ENCODE measurements at regions not wholly inside any gene's neighbourhood (a gene's known extent, or its start where the extent isn't known, plus 50 kb on each side); places are given as distances from the start of the nearest gene placed in this dataset.
"Not testable (repeated sequence)": the region's sequence is repeated elsewhere in the genome, so short reads cannot be mapped to it uniquely, and the experiment has no call there.

- Histone ChIP-seq H3K9me3 (ENCODE audit: low read length) (no peaks in the 10 kb centered on the region; the same call in 1 of the 2 replicates), H2AFZ (ENCODE audit: low read length) (no peak overlapping the region), H3K4me2 (ENCODE audit: low read depth, low read length, poor library complexity, severe bottlenecking) (no peak overlapping the region), H3K79me2 (ENCODE audit: low read length) (no peaks in the 10 kb centered on the region), H3K27me3 (ENCODE audit: low read length) (no peaks in the 10 kb centered on the region), H3K4me3 (ENCODE audit: low read length) (no peak overlapping the region), H3K27ac (ENCODE audit: low read length) (no peak overlapping the region), H4K20me1 (ENCODE audit: insufficient read depth, low read depth, low read length) (no peaks in the 10 kb centered on the region), H3K36me3 (ENCODE audit: insufficient read depth, low read length) (no peaks in the 10 kb centered on the region), H3K4me1 (ENCODE audit: low read length) (no peaks in the 10 kb centered on the region), H3K9ac (ENCODE audit: low read length) (no peak overlapping the region), H3K9me2 (replicated peaks; ENCODE audit: insufficient read depth, low read length) (no peaks in the 10 kb centered on the region; the same call in 1 of the 2 replicates)
- no peak for DNase-seq
These were observed 302.4 kb upstream of the TMTC4 start for GRCh38 chr13:100976993-100977392.

GRCh38 chr13:100975666-100976065 is 301.1 kb upstream of the TMTC4 start:
- H3K4me1 ChIP-seq (ENCODE audit: low read length); H2AFZ ChIP-seq (ENCODE audit: low read length); H3K9me2 ChIP-seq (replicated peaks; ENCODE audit: insufficient read depth, low read length); H3K27me3 ChIP-seq (ENCODE audit: low read length); H3K27ac ChIP-seq (ENCODE audit: low read length); H3K36me3 ChIP-seq (ENCODE audit: insufficient read depth, low read length); H3K9ac ChIP-seq (ENCODE audit: low read length); H4K20me1 ChIP-seq (ENCODE audit: insufficient read depth, low read depth, low read length); H3K79me2 ChIP-seq (ENCODE audit: low read length); DNase-seq; H3K4me3 ChIP-seq (ENCODE audit: low read length); H3K9me3 ChIP-seq (ENCODE audit: low read length); H3K4me2 ChIP-seq (ENCODE audit: low read depth, low read length, poor library complexity, severe bottlenecking): not testable (repeated sequence)

DNA sequence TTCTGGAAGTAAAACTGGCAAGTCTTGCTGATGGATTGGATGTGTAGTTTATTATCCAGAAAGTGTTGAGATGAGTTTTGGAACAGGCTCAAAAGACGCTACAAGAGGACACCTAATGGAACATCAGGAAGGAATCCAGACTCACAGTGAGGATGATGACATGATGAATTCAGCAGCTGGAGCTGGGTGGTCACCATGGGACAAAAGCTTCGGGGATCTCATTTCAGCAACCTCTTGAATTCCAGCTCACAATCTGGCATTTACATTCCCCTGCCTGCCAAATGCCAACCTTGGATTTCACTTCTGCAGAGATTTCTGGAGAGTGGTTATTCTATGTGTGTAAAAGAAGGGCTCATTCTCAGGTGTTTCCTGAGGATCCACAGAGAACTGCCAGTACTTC is 288.0 kb upstream of the TMTC4 start:
- Histone ChIP-seq H3K9me3 (ENCODE audit: low read length) (no peaks in the 10 kb centered on the region), H3K4me2 (ENCODE audit: low read depth, low read length, poor library complexity, severe bottlenecking) (no peak overlapping the region), H4K20me1 (ENCODE audit: insufficient read depth, low read depth, low read length) (no peaks in the 10 kb centered on the region), H3K4me3 (ENCODE audit: low read length) (no peak overlapping the region), H3K36me3 (ENCODE audit: insufficient read depth, low read length) (no peaks in the 10 kb centered on the region), H3K27me3 (ENCODE audit: low read length) (no peaks in the 10 kb centered on the region), H2AFZ (ENCODE audit: low read length) (no peak overlapping the region), H3K4me1 (ENCODE audit: low read length) (no peaks in the 10 kb centered on the region), H3K79me2 (ENCODE audit: low read length) (no peaks in the 10 kb centered on the region), H3K9me2 (replicated peaks; ENCODE audit: insufficient read depth, low read length) (no peaks in the 10 kb centered on the region), H3K27ac (ENCODE audit: low read length) (no peak overlapping the region), H3K9ac (ENCODE audit: low read length) (no peak overlapping the region)
- DNase-seq = no peak

- H4K20me1 ChIP-seq (ENCODE audit: insufficient read depth, low read depth, low read length) = no peaks in the 10 kb centered on the region
These were observed 286.6 kb upstream of the TMTC4 start for GRCh38 chr13:100961186-100961585.

GRCh38 chr13:100958831-100959230 is 284.2 kb upstream of the TMTC4 start:
- no peak overlapping the region for H2AFZ ChIP-seq (ENCODE audit: low read length)
- no peak overlapping the region for H3K4me3 ChIP-seq (ENCODE audit: low read length)
- H3K27me3 ChIP-seq (ENCODE audit: low read length) = no peaks in the 10 kb centered on the region
- no peak for DNase-seq
- H3K9ac ChIP-seq (ENCODE audit: low read length) = no peak overlapping the region
- no peaks in the 10 kb centered on the region for H3K9me2 ChIP-seq (replicated peaks; ENCODE audit: insufficient read depth, low read length)
- H3K9me3 ChIP-seq (ENCODE audit: low read length) = no peaks in the 10 kb centered on the region
- H3K79me2 ChIP-seq (ENCODE audit: low read length) = no peaks in the 10 kb centered on the region
- H3K27ac ChIP-seq (ENCODE audit: low read length) = no peak overlapping the region
- no peak overlapping the region for H3K4me2 ChIP-seq (ENCODE audit: low read depth, low read length, poor library complexity, severe bottlenecking)
- H3K4me1 ChIP-seq (ENCODE audit: low read length) = no peaks in the 10 kb centered on the region
- H3K36me3 ChIP-seq (ENCODE audit: insufficient read depth, low read length) = no peaks in the 10 kb centered on the region
- H4K20me1 ChIP-seq (ENCODE audit: insufficient read depth, low read depth, low read length) = no peaks in the 10 kb centered on the region

More at GRCh38 chr13:100961186-100961585, 286.6 kb upstream of the TMTC4 start:
- no peaks in the 10 kb centered on the region for H3K9me3 ChIP-seq (ENCODE audit: low read length)
- H3K27ac ChIP-seq (ENCODE audit: low read length) = no peak overlapping the region
- H2AFZ ChIP-seq (ENCODE audit: low read length) = no peak overlapping the region
- no peaks in the 10 kb centered on the region for H3K9me2 ChIP-seq (replicated peaks; ENCODE audit: insufficient read depth, low read length)
- H3K27me3 ChIP-seq (ENCODE audit: low read length) = no peaks in the 10 kb centered on the region
- H3K4me1 ChIP-seq (ENCODE audit: low read length) = no peaks in the 10 kb centered on the region
- no peak for DNase-seq
- no peak overlapping the region for H3K4me3 ChIP-seq (ENCODE audit: low read length)
- no peak overlapping the region for H3K4me2 ChIP-seq (ENCODE audit: low read depth, low read length, poor library complexity, severe bottlenecking)
- H3K9ac ChIP-seq (ENCODE audit: low read length) = no peak overlapping the region
- no peaks in the 10 kb centered on the region for H3K79me2 ChIP-seq (ENCODE audit: low read length)
- H3K36me3 ChIP-seq (ENCODE audit: insufficient read depth, low read length) = no peaks in the 10 kb centered on the region

DNA sequence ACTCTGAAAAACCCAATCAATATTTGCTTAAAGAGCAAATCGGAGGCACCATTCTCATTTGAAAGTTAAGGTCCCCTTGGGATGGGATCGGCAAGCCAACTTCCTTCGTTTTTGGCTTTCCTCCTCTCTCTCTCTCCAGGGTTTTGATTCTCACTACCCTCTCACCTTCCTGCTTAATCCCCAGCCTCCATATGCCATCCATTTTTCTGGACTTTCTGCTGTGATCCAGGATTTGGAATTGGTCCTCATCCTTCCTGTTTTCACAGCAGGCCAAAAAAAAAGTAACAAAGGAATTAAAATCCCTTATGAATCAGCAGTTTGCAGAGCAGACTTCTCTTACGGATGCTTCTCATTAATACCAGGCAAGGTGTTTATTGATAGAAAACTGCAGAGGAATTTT is 283.1 kb upstream of the TMTC4 start:
- H3K27ac ChIP-seq (ENCODE audit: low read length) = no peak overlapping the region
- no peak overlapping the region for H2AFZ ChIP-seq (ENCODE audit: low read length)
- H3K79me2 ChIP-seq (ENCODE audit: low read length) = no peaks in the 10 kb centered on the region
- DNase-seq = no peak
- H3K27me3 ChIP-seq (ENCODE audit: low read length) = no peaks in the 10 kb centered on the region
- H3K4me1 ChIP-seq (ENCODE audit: low read length) = no peaks in the 10 kb centered on the region
- no peaks in the 10 kb centered on the region for H3K36me3 ChIP-seq (ENCODE audit: insufficient read depth, low read length)
- no peak overlapping the region for H3K4me3 ChIP-seq (ENCODE audit: low read length)
- no peaks in the 10 kb centered on the region for H3K9me2 ChIP-seq (replicated peaks; ENCODE audit: insufficient read depth, low read length)
- H3K9me3 ChIP-seq (ENCODE audit: low read length) = no peaks in the 10 kb centered on the region
- H3K4me2 ChIP-seq (ENCODE audit: low read depth, low read length, poor library complexity, severe bottlenecking) = no peak overlapping the region
- no peaks in the 10 kb centered on the region for H4K20me1 ChIP-seq (ENCODE audit: insufficient read depth, low read depth, low read length)
- H3K9ac ChIP-seq (ENCODE audit: low read length) = no peak overlapping the region

GRCh38 chr13:100954430-100955305 is 280.1 kb upstream of the TMTC4 start:
- Histone ChIP-seq H2AFZ (ENCODE audit: low read length) (no peak overlapping the region), H3K4me2 (ENCODE audit: low read depth, low read length, poor library complexity, severe bottlenecking) (no peak overlapping the region), H3K9me2 (replicated peaks; ENCODE audit: insufficient read depth, low read length) (no peaks in the 10 kb centered on the region), H3K27me3 (ENCODE audit: low read length) (no peaks in the 10 kb centered on the region; the same call in 1 of the 2 replicates), H3K79me2 (ENCODE audit: low read length) (no peaks in the 10 kb centered on the region), H4K20me1 (ENCODE audit: insufficient read depth, low read depth, low read length) (no peaks in the 10 kb centered on the region), H3K36me3 (ENCODE audit: insufficient read depth, low read length) (no peaks in the 10 kb centered on the region), H3K4me3 (ENCODE audit: low read length) (no peak overlapping the region), H3K9ac (ENCODE audit: low read length) (no peak overlapping the region), H3K9me3 (ENCODE audit: low read length) (no peaks in the 10 kb centered on the region), H3K4me1 (ENCODE audit: low read length) (no peaks in the 10 kb centered on the region), H3K27ac (ENCODE audit: low read length) (no peak overlapping the region)
- no peak for DNase-seq

DNA sequence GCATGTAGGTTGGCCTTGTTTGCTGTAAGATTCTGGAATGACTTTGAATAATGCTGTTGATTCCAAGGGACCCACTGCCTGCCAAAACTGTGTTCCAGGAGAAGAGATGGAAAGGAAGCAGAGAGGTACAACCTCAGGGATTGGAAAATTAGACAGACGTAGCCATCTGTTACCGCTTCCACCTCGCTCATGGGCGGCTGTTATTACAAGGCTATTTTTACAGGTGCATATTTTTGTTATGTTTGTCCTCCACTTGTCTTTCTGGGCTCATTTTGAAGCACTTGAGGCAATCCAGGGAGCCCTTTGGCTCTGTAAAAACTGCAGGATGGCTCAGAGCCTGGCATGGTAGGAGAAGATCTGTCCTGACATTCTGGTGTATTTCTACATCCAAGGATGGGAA is 276.4 kb upstream of the TMTC4 start:
- Histone ChIP-seq H3K4me1 (ENCODE audit: low read length) (no peaks in the 10 kb centered on the region), H2AFZ (ENCODE audit: low read length) (no peak overlapping the region), H3K27ac (ENCODE audit: low read length) (no peak overlapping the region), H3K4me2 (ENCODE audit: low read depth, low read length, poor library complexity, severe bottlenecking) (no peak overlapping the region), H3K36me3 (ENCODE audit: insufficient read depth, low read length) (no peaks in the 10 kb centered on the region), H3K9me3 (ENCODE audit: low read length) (no peaks in the 10 kb centered on the region), H3K79me2 (ENCODE audit: low read length) (no peaks in the 10 kb centered on the region), H3K27me3 (ENCODE audit: low read length) (no peaks in the 10 kb centered on the region; the same call in 1 of the 2 replicates), H4K20me1 (ENCODE audit: insufficient read depth, low read depth, low read length) (no peaks in the 10 kb centered on the region), H3K9ac (ENCODE audit: low read length) (no peak overlapping the region), H3K9me2 (replicated peaks; ENCODE audit: insufficient read depth, low read length) (no peaks in the 10 kb centered on the region), H3K4me3 (ENCODE audit: low read length) (no peak overlapping the region)
- DNase-seq = no peak

All from Karpas-422 (cell line).